Endothelial cell of umbilical vein (primary cell): ENCODE measurements at regions not wholly inside any gene's neighbourhood (a gene's known extent, or its start where the extent isn't known, plus 50 kb on each side); places are given as distances from the start of the nearest gene placed in this dataset.

Experiments used
- BruUV-seq: library from RNA; stranded (reverse); fragments of 400-500 nt; replicated peaks from 2 replicates; lab custom pipeline; 2021; lab: Mats Ljungman, UMichigan
- CTCF ChIA-PET: fragments of 300-600, 350-600 bp; sonication (Branson Sonifier 250); formaldehyde crosslinking; loops from one replicate; lab custom pipeline; 2021; ENCODE audit warnings: antibody characterized with exemption, inconsistent platforms; lab: Charles Lee
- POLR2A ChIA-PET: fragments of 300-600, 350-600 bp; sonication (Branson Sonifier 250); formaldehyde crosslinking; loops from one replicate; lab custom pipeline; 2021; ENCODE audit warnings: antibody characterized with exemption, inconsistent platforms; lab: Charles Lee
- DNase-seq: peaks from one replicate; pipeline ENCODE4 v3.0.0-alpha.2; 2011; ENCODE audit warnings: low read depth, low spot score
- FAIRE-seq: peaks from 2 replicates; lab custom pipeline; 2011; peaks lifted over from hg19 to GRCh38; lab: Jason Lieb, UNC
- H2AFZ ChIP-seq: 2 replicates; pipeline ENCODE4 v1.6.0; 2012; ENCODE audit warnings: low read depth, low read length, control low read depth, inconsistent platforms
- H3K27ac ChIP-seq: 2 replicates; pipeline ENCODE4 v1.5.1; 2011; ENCODE audit warnings: low read depth, mild to moderate bottlenecking, control low read depth, low read length, moderate library complexity; ENCODE audit not compliant: insufficient read depth
- H3K27me3 ChIP-seq, 2 experiments: 2 replicates each; pipeline versions ENCODE4 v1.6.0 to v1.6.1; 2011; ENCODE audit warnings: low read length in 2 of 2, mixed read lengths in 1 of 2; ENCODE audit not compliant: control insufficient read depth in 2 of 2, insufficient read depth in 2 of 2
- H3K36me3 ChIP-seq, 2 experiments: 2 replicates in 1 of 2; 3 replicates in 1 of 2; pipeline ENCODE4 v1.5.1; 2011; ENCODE audit warnings: low read length in 2 of 2, mild to moderate bottlenecking in 1 of 2, moderate library complexity in 1 of 2; ENCODE audit not compliant: control insufficient read depth in 2 of 2, insufficient read depth in 2 of 2; ENCODE audit errors: extremely low read depth in 1 of 2
- H3K4me1 ChIP-seq: 3 replicates; pipeline ENCODE4 v1.5.1; 2011; ENCODE audit warnings: mild to moderate bottlenecking, low read length; ENCODE audit not compliant: control insufficient read depth, insufficient read depth; ENCODE audit errors: extremely low read depth
- H3K4me2 ChIP-seq: 2 replicates; pipeline ENCODE4 v1.6.1; 2011; ENCODE audit warnings: low read length, control low read depth, mixed read lengths; ENCODE audit not compliant: insufficient read depth
- H3K4me3 ChIP-seq, 3 experiments: fragments of 200-600 bp in 1 of 3; sonication (generic), shearing (Covaris generic) in 1 of 3; replicated peaks in 1 of 3; 2 replicates each; pipeline ENCODE4 v1.5.1; 2011 to 2016; ENCODE audit warnings: control low read depth in 3 of 3, low read length in 3 of 3, mild to moderate bottlenecking in 2 of 3, inconsistent platforms in 1 of 3, low read depth in 1 of 3, moderate library complexity in 1 of 3; ENCODE audit not compliant: insufficient read depth in 1 of 3
- H3K79me2 ChIP-seq: 2 replicates; pipeline ENCODE4 v1.6.0; 2012; ENCODE audit warnings: low read length, inconsistent platforms; ENCODE audit not compliant: control insufficient read depth, insufficient read depth
- H3K9ac ChIP-seq: replicated peaks from 2 replicates; pipeline ENCODE3; 2011; ENCODE audit warnings: low read length, control low read depth; ENCODE audit not compliant: insufficient read depth; ENCODE audit errors: extremely low read depth
- H3K9me1 ChIP-seq: replicated peaks from 3 replicates; pipeline ENCODE4 v1.6.0; 2011; ENCODE audit warnings: mild to moderate bottlenecking, low read length; ENCODE audit not compliant: control insufficient read depth, insufficient read depth; ENCODE audit errors: extremely low read depth
- H3K9me3 ChIP-seq: replicated peaks from 2 replicates; pipeline ENCODE4 v1.5.1; 2012; ENCODE audit warnings: low read length, inconsistent platforms; ENCODE audit not compliant: control insufficient read depth, insufficient read depth
- H4K20me1 ChIP-seq: replicated peaks from 2 replicates; pipeline ENCODE3; 2011; ENCODE audit warnings: mild to moderate bottlenecking, low read length; ENCODE audit not compliant: control insufficient read depth, insufficient read depth; ENCODE audit errors: extremely low read depth
- EZH2 ChIP-seq: IDR thresholded peaks from 2 replicates; pipeline ENCODE4 v1.6.1; 2012; ENCODE audit warnings: borderline replicate concordance, low read depth, mild to moderate bottlenecking, moderate library complexity, low read length, inconsistent platforms; ENCODE audit not compliant: severe bottlenecking
- FOS ChIP-seq: IDR thresholded peaks from 2 replicates; pipeline ENCODE4 v1.6.1; 2011; ENCODE audit warnings: mild to moderate bottlenecking, low read length, moderate library complexity, borderline replicate concordance; ENCODE audit not compliant: insufficient read depth
- GATA2 ChIP-seq: IDR thresholded peaks from 2 replicates; pipeline ENCODE4 v1.7.0; 2011; ENCODE audit warnings: low read depth, mild to moderate bottlenecking, moderate library complexity, mixed read lengths, low read length; ENCODE audit not compliant: insufficient read length, insufficient read depth
- JUN ChIP-seq: IDR thresholded peaks from 2 replicates; pipeline ENCODE4 v1.6.1; 2011; ENCODE audit warnings: borderline replicate concordance, low read depth; ENCODE audit not compliant: insufficient read length, insufficient read depth
- MYC ChIP-seq: IDR thresholded peaks from one replicate; pipeline ENCODE4 v1.6.1; 2011; ENCODE audit warnings: mild to moderate bottlenecking, low read depth, low read length
- POLR2A ChIP-seq: IDR thresholded peaks from 2 replicates; pipeline ENCODE4 v1.6.1; 2012; ENCODE audit warnings: low read depth, mild to moderate bottlenecking, control low read depth, low read length
- POLR2AphosphoS5 ChIP-seq: IDR thresholded peaks from 2 replicates; pipeline ENCODE4 v1.6.1; 2012; ENCODE audit warnings: low read depth, mild to moderate bottlenecking, control low read depth, low read length, moderate library complexity; ENCODE audit not compliant: insufficient read depth
- dilution Hi-C: fragments of 300-500 bp; cut with MboI; formaldehyde crosslinking; loops from one replicate; pipeline ENCODE4 v1.15.0; 2019; ENCODE audit warnings: low sequenced_read_pairs; ENCODE audit not compliant: extremely low pct_ligation_motif_present
- intact Hi-C: fragments of 100-400 bp; cut with micrococcal nuclease; formaldehyde crosslinking; loops from one replicate; pipeline ENCODE4 v1.10.0; 2022
- TF ChIP-seq, protein P1 (sequence below), 2 donors: IDR thresholded peaks; 1 replicate in 1 of 2; 2 replicates in 1 of 2; pipeline ENCODE4 v1.5.1; 2011; ENCODE audit warnings: low read length in 2 of 2, mild to moderate bottlenecking in 2 of 2, moderate library complexity in 2 of 2, control low read depth in 1 of 2, inconsistent platforms in 1 of 2, low read depth in 1 of 2; ENCODE audit not compliant: insufficient read depth in 1 of 2; ENCODE audit errors: extremely low read depth in 1 of 2
- TF ChIP-seq, protein P2 (sequence below): IDR thresholded peaks from 2 replicates; pipeline ENCODE4 v1.6.1; 2011; ENCODE audit not compliant: insufficient read depth, insufficient read length

DNA sequence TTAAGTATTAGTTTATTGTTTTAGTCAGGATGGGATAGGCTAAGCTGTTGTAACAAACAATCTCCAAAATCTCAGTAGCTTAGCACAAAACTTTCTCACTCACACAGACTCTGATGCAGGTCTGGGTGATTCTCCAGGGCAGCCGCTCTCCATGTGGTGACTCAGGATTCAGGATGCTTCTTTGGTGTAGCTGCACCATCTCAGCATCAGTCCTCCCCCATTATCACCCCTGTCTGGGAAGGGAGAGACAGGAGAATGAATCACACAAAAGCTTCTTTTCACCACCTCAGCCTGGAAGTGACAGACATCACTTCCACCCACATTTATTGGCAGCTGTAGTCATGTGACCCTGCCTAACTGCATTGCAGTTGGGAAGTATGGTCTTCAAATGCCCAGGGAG lies 142.3 kb downstream of the DICER1 start:
- no peak overlapping the region for H3K9ac ChIP-seq
- no peaks in the 10 kb centered on the region for H3K4me1 ChIP-seq
- POLR2A ChIA-PET, result no interaction called here
- H3K4me3 ChIP-seq, result no peak overlapping the region
- DNase-seq, result no peak
- H3K27me3 ChIP-seq, result no peaks in the 10 kb centered on the region
- dilution Hi-C loops, result no loop called here
- no peaks in the 10 kb centered on the region for H3K36me3 ChIP-seq
- H3K9me1 ChIP-seq, result no peaks in the 10 kb centered on the region
- no peaks in the 10 kb centered on the region for H3K79me2 ChIP-seq
- no TSS peak for BruUV-seq
- intact Hi-C loops, result no loop called here
- no peaks in the 10 kb centered on the region for H4K20me1 ChIP-seq
- CTCF ChIA-PET, result interaction anchor here (1.4 kb wide), 1 partner anchor 10 kb away, joined by 3 read pairs; no protein-coding TSS in a partner anchor
- TF ChIP-seq FOS (no peak), MYC (no peak), GATA2 (no peak), EZH2 (no peak), JUN (no peak), POLR2AphosphoS5 (no peak), POLR2A (no peak)
- TF ChIP-seq, protein P1, sequence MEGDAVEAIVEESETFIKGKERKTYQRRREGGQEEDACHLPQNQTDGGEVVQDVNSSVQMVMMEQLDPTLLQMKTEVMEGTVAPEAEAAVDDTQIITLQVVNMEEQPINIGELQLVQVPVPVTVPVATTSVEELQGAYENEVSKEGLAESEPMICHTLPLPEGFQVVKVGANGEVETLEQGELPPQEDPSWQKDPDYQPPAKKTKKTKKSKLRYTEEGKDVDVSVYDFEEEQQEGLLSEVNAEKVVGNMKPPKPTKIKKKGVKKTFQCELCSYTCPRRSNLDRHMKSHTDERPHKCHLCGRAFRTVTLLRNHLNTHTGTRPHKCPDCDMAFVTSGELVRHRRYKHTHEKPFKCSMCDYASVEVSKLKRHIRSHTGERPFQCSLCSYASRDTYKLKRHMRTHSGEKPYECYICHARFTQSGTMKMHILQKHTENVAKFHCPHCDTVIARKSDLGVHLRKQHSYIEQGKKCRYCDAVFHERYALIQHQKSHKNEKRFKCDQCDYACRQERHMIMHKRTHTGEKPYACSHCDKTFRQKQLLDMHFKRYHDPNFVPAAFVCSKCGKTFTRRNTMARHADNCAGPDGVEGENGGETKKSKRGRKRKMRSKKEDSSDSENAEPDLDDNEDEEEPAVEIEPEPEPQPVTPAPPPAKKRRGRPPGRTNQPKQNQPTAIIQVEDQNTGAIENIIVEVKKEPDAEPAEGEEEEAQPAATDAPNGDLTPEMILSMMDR (IDR thresholded peaks at IDR 0.05; ENCODE audit: extremely low read depth in 1 of 2, insufficient read depth in 1 of 2, low read depth in 1 of 2, low read length in 2 of 2), result no peak
- TF ChIP-seq, protein P2, sequence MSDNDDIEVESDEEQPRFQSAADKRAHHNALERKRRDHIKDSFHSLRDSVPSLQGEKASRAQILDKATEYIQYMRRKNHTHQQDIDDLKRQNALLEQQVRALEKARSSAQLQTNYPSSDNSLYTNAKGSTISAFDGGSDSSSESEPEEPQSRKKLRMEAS, result no peak
- H3K27ac ChIP-seq, result no peak overlapping the region
- H3K4me2 ChIP-seq, result no peak overlapping the region
- H3K9me3 ChIP-seq, result no peaks in the 10 kb centered on the region
- FAIRE-seq, result no peak
- no peak overlapping the region for H2AFZ ChIP-seq
